Mesenchymal stem cell (in vitro differentiated cells and primary cell): ENCODE measurements at regions not wholly inside any gene's neighbourhood (a gene's known extent, or its start where the extent isn't known, plus 50 kb on each side); places are given as distances from the start of the nearest gene placed in this dataset.

ENCODE experiments used
- DNase-seq: peaks from one replicate; pipeline ENCODE4 v3.0.0-alpha.2; 2013
- H2AFZ ChIP-seq: one replicate; pipeline ENCODE4 v1.6.1; 2013; ENCODE audit warnings: low read depth, mild to moderate bottlenecking, control low read depth, inconsistent platforms, low read length, moderate library complexity
- H2AK5ac ChIP-seq: 2 replicates; pipeline ENCODE4 v1.6.1; 2013; ENCODE audit warnings: low read length, moderate library complexity, mild to moderate bottlenecking, inconsistent platforms; ENCODE audit not compliant: severe bottlenecking
- H2BK120ac ChIP-seq: one replicate; pipeline ENCODE4 v1.6.1; 2013; ENCODE audit warnings: low read depth, mild to moderate bottlenecking, inconsistent platforms, low read length, moderate library complexity
- H2BK12ac ChIP-seq, 2 experiments: one replicate each; pipeline ENCODE4 v1.6.1; 2013; ENCODE audit warnings: inconsistent platforms in 2 of 2, low read length in 2 of 2, mild to moderate bottlenecking in 2 of 2, moderate library complexity in 2 of 2, control low read depth in 1 of 2
- H2BK15ac ChIP-seq: one replicate; pipeline ENCODE4 v1.6.1; 2013; ENCODE audit warnings: mild to moderate bottlenecking, low read depth, inconsistent platforms; ENCODE audit not compliant: poor library complexity, severe bottlenecking
- H2BK5ac ChIP-seq: 2 replicates; pipeline ENCODE4 v1.6.1; 2013; ENCODE audit warnings: low read depth, mild to moderate bottlenecking, low read length, control low read depth, inconsistent platforms; ENCODE audit not compliant: poor library complexity, severe bottlenecking
- H3K14ac ChIP-seq, 2 experiments: one replicate each; pipeline ENCODE4 v1.6.1; 2013; ENCODE audit warnings: inconsistent platforms in 2 of 2, low read length in 2 of 2, control low read depth in 1 of 2, mild to moderate bottlenecking in 1 of 2, moderate library complexity in 1 of 2
- H3K18ac ChIP-seq, 2 experiments: one replicate each; pipeline ENCODE4 v1.6.1; 2013; ENCODE audit warnings: inconsistent platforms in 2 of 2, low read length in 2 of 2, control low read depth in 1 of 2, low read depth in 1 of 2, mild to moderate bottlenecking in 1 of 2
- H3K23ac ChIP-seq, 2 experiments: one replicate each; pipeline ENCODE4 v1.6.1; 2013; ENCODE audit warnings: inconsistent platforms in 2 of 2, low read length in 2 of 2, mild to moderate bottlenecking in 2 of 2, moderate library complexity in 2 of 2, control low read depth in 1 of 2
- H3K27ac ChIP-seq: 2 replicates; pipeline ENCODE4 v1.5.1; 2013; ENCODE audit warnings: mild to moderate bottlenecking, moderate library complexity, low read length, control low read depth, inconsistent platforms; ENCODE audit not compliant: poor library complexity, severe bottlenecking
- H3K27me3 ChIP-seq, 2 experiments: 2 replicates each; pipeline versions ENCODE4 v1.6.1 to v1.7.0; 2013; ENCODE audit warnings: low read length in 2 of 2, mild to moderate bottlenecking in 2 of 2, moderate library complexity in 2 of 2, control low read depth in 1 of 2, inconsistent platforms in 1 of 2; ENCODE audit not compliant: control insufficient read depth in 1 of 2, insufficient read depth in 1 of 2
- H3K36me3 ChIP-seq, 2 experiments: 2 replicates each; pipeline versions ENCODE4 v1.6.1 to v1.7.0; 2013; ENCODE audit warnings: low read length in 2 of 2, control low read depth in 1 of 2, inconsistent platforms in 1 of 2, low read depth in 1 of 2, mild to moderate bottlenecking in 1 of 2; ENCODE audit not compliant: insufficient read depth in 2 of 2, control insufficient read depth in 1 of 2
- H3K4ac ChIP-seq, 2 experiments: one replicate each; pipeline ENCODE4 v1.6.1; 2013; ENCODE audit warnings: inconsistent platforms in 2 of 2, low read length in 2 of 2, mild to moderate bottlenecking in 2 of 2, moderate library complexity in 2 of 2, control low read depth in 1 of 2, low read depth in 1 of 2
- H3K4me1 ChIP-seq: 2 replicates; pipeline ENCODE4 v1.6.1; 2013; ENCODE audit warnings: low read depth, low read length, control low read depth; ENCODE audit not compliant: control insufficient read depth, insufficient read depth
- H3K4me2 ChIP-seq: 2 replicates; pipeline ENCODE4 v1.6.1; 2013; ENCODE audit warnings: low read length, mild to moderate bottlenecking, inconsistent platforms; ENCODE audit not compliant: poor library complexity, severe bottlenecking
- H3K4me3 ChIP-seq, 2 experiments: 2 replicates each; pipeline versions ENCODE4 v1.5.1 to v1.7.0; 2013; ENCODE audit warnings: low read length in 2 of 2, mild to moderate bottlenecking in 2 of 2, control low read depth in 1 of 2, low read depth in 1 of 2; ENCODE audit not compliant: insufficient read depth in 1 of 2
- H3K79me1 ChIP-seq: replicated peaks from 2 replicates; pipeline ENCODE4 v1.6.1; 2013; ENCODE audit warnings: mild to moderate bottlenecking, control low read depth, low read length, inconsistent platforms; ENCODE audit not compliant: poor library complexity, severe bottlenecking
- H3K9ac ChIP-seq: 2 replicates; pipeline ENCODE4 v1.7.0; 2013; ENCODE audit warnings: mild to moderate bottlenecking, low read length, moderate library complexity
- H3K9me3 ChIP-seq: 2 replicates; pipeline ENCODE4 v1.7.0; 2013; ENCODE audit warnings: mild to moderate bottlenecking, low read length; ENCODE audit not compliant: control insufficient read depth
- H4K8ac ChIP-seq: one replicate; pipeline ENCODE4 v1.6.1; 2013; ENCODE audit warnings: inconsistent platforms, mild to moderate bottlenecking, low read length, moderate library complexity
- H4K91ac ChIP-seq: one replicate; pipeline ENCODE4 v1.6.1; 2013; ENCODE audit warnings: mild to moderate bottlenecking, low read length, inconsistent platforms
- WGBS: methylation state at CpG from one replicate; pipeline ENCODE4 v1.1.7; 2013; ENCODE audit warnings: mixed read lengths; 5-methylcytosine and 5-hydroxymethylcytosine counted together

DNA sequence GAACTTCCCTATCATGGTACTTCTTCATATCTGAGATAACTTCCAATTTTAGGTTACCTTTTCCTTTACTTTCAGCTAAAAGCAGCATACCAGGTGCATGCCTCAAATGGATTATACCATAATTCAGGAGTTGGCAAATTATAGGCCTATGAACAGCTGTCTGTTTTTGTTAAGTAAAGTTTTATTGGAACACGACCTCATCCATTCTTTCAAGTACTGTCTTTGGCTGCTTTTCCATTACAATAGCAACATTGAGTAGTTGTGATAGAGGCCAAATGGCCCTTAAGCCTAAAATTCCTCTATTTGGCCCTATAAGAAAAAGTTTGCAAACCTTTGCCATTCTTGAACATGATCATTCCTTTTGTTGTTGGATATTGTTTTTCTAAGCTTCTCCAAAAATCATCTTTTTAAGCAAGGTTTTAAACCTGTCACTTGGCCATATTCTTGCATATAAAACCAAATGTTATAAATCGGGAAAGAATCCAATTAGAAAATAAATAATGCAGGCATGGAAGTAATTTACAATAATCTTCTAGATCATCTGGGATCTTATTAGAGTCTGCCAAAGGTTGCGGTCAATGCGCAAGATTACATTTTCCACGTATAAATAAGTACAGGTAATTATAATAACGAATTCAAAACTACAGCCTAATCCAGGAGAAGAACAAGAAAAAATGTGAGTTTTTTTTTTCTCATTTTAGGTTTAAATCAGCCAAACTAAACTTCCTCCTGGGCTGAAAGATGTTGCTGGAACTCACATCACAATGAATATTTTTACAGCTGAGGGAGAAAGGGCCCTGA lies 226.5 kb upstream of the ANKRD55 start:
- peaks cover 5% of the 10 kb centered on the region for H3K4me1 ChIP-seq
- no peak for DNase-seq
- no peak overlapping the region for H2BK12ac ChIP-seq
- no peaks in the 10 kb centered on the region for H3K9me3 ChIP-seq
- no peak overlapping the region for H3K14ac ChIP-seq
- no peak overlapping the region for H2BK120ac ChIP-seq
- no peak overlapping the region for H2BK5ac ChIP-seq
- no peak overlapping the region for H3K18ac ChIP-seq
- H3K27me3 ChIP-seq, result no peaks in the 10 kb centered on the region
- no peak overlapping the region for H3K4ac ChIP-seq
- no peak overlapping the region for H3K4me2 ChIP-seq
- H3K9ac ChIP-seq, result no peak overlapping the region
- no peaks in the 10 kb centered on the region for H3K79me1 ChIP-seq
- no CpG with 5 or more reads among the region's 6 CpGs for WGBS
- H3K23ac ChIP-seq, result no peak overlapping the region
- H2AFZ ChIP-seq, result no peak overlapping the region
- H4K91ac ChIP-seq, result no peak overlapping the region
- H2AK5ac ChIP-seq, result no peak overlapping the region
- no peak overlapping the region for H4K8ac ChIP-seq
- no peaks in the 10 kb centered on the region for H3K36me3 ChIP-seq
- no peak overlapping the region for H3K27ac ChIP-seq
- no peak overlapping the region for H2BK15ac ChIP-seq
- no peak overlapping the region for H3K4me3 ChIP-seq

DNA sequence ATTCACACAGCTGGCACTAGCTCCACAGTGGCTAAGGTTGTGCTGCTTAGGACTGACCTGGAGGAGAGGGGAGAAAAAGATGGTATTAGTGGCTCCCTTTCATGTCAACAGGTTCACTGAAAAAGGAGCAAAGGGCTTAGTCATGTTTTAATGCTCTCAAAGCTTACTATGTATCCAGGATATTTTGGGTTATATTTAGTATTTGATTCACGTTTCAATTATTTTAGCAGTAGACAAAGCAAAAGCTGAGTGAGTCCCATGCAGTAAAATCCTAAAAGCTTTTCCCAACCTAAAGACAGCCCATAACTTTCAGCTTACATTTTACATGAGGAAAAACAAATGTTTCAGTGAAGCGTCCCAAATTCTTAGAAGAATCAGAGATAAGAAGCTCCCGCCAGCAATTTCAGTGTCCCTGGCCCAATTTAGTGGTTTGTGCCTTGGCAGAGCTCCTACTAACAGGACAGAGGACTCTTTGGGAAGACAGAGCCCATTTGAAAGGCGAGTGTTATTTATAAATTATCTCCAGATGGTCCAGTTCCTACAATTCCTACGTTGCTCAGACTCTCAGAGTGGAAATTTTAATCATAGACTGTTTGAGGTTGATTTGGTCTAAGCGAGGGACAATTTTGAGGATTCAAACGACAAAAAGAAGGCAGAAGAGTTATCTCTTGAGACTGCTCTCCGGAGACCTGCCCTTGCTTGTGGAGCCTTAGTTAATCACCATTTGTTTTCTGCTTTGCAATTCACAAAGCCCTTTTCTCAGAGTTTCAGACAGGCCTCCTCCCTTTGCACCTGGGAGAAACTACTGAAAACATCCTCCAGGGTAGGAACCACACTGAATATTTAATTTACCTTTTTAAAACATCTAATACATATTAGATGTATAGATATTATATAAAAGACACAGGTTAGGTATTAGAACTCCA lies 225.0 kb upstream of the ANKRD55 start:
- H3K27me3 ChIP-seq, result no peaks in the 10 kb centered on the region
- peak overlapping the region; percentile 21 for H2AK5ac ChIP-seq
- no peak overlapping the region for H2BK15ac ChIP-seq
- H3K36me3 ChIP-seq, result no peaks in the 10 kb centered on the region
- no peak overlapping the region for H3K18ac ChIP-seq
- no peak overlapping the region for H2BK5ac ChIP-seq
- H3K9me3 ChIP-seq, result no peaks in the 10 kb centered on the region
- H3K23ac ChIP-seq, result no peak overlapping the region
- peak overlapping the region; percentile 82 for H3K9ac ChIP-seq
- no peaks in the 10 kb centered on the region for H3K79me1 ChIP-seq
- no peak overlapping the region for H3K14ac ChIP-seq
- no peak overlapping the region for H3K4ac ChIP-seq
- peaks cover 5% of the 10 kb centered on the region for H3K4me1 ChIP-seq
- no peak overlapping the region for H2AFZ ChIP-seq
- no peak overlapping the region for H3K4me2 ChIP-seq
- H4K8ac ChIP-seq, result no peak overlapping the region
- H4K91ac ChIP-seq, result no peak overlapping the region
- no peak overlapping the region for H3K4me3 ChIP-seq
- H2BK120ac ChIP-seq, result no peak overlapping the region
- 74% methylated on average over 7 of the region's 8 CpGs for WGBS
- DNase-seq, result no peak
- no peak overlapping the region for H3K27ac ChIP-seq
- H2BK12ac ChIP-seq, result no peak overlapping the region

DNA sequence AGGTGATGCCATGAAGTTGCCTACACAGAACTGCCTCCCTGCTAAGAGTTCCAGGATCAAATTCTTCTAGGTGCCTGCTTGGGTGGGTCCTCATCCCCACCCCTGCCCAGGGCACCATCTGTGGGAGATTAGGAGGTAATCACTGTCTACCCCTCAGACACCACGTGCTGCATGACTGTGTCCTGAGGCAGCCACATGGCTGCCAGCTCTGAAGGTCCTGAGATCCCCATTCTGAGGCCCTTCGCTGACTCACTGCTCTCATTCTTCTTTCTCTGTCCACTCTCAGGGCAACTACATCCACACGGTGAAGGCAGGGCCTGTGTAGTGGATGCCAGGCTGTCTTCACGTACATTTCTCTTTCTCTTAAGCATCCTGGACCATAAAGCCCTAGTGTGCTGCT lies 222.9 kb upstream of the ANKRD55 start:
- H4K8ac ChIP-seq, result no peak overlapping the region
- H3K14ac ChIP-seq, result no peak overlapping the region
- H3K27ac ChIP-seq, result no peak overlapping the region
- no peaks in the 10 kb centered on the region for H3K36me3 ChIP-seq
- H3K4me3 ChIP-seq, result no peak overlapping the region
- WGBS, result 80% methylated on average over 4 of the region's 4 CpGs
- H2AK5ac ChIP-seq, result no peak overlapping the region
- no peak overlapping the region for H2BK5ac ChIP-seq
- H2BK12ac ChIP-seq, result peak overlapping the region in 1 of 2 experiments; percentile 21
- no peaks in the 10 kb centered on the region for H3K79me1 ChIP-seq
- no peaks in the 10 kb centered on the region for H3K9me3 ChIP-seq
- no peaks in the 10 kb centered on the region for H3K27me3 ChIP-seq
- H3K4me2 ChIP-seq, result no peak overlapping the region
- H3K4me1 ChIP-seq, result peaks cover 5% of the 10 kb centered on the region
- H2BK15ac ChIP-seq, result no peak overlapping the region
- peak; percentile 19 for DNase-seq
- no peak overlapping the region for H3K23ac ChIP-seq
- no peak overlapping the region for H3K9ac ChIP-seq
- H2BK120ac ChIP-seq, result no peak overlapping the region
- peak overlapping the region in 1 of 2 experiments; percentile 54 for H3K18ac ChIP-seq
- peak overlapping the region in 1 of 2 experiments; percentile 42 for H3K4ac ChIP-seq
- H2AFZ ChIP-seq, result no peak overlapping the region
- H4K91ac ChIP-seq, result no peak overlapping the region

DNA sequence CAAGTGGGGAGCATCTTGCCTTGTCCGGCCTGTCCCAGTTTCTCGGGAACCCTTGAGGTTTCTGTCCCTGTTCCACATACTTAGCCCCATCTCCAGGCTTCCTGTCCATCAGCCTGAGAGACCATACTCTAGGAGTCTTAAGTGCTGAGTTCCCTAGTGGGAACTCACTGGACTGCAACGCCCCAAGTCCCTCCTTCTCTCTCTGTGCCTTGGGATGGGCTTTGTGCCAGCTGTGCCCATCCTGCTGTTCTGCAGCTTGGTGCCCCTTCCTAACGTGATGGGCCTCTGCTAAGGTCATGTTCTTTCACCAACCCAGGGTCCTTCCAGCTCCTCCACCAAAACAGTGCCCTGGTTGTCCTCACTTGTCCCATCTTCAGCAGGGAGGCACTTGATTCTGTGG lies 222.3 kb upstream of the ANKRD55 start:
- no peak overlapping the region for H3K4ac ChIP-seq
- no peak overlapping the region for H3K18ac ChIP-seq
- no peak overlapping the region for H3K14ac ChIP-seq
- no peaks in the 10 kb centered on the region for H3K9me3 ChIP-seq
- H2BK5ac ChIP-seq, result no peak overlapping the region
- no peaks in the 10 kb centered on the region for H3K79me1 ChIP-seq
- H3K4me3 ChIP-seq, result no peak overlapping the region
- 97% methylated on average over 4 of the region's 4 CpGs for WGBS
- no peaks in the 10 kb centered on the region for H3K27me3 ChIP-seq
- peaks cover 2% of the 10 kb centered on the region for H3K4me1 ChIP-seq
- H3K36me3 ChIP-seq, result no peaks in the 10 kb centered on the region
- DNase-seq, result no peak
- no peak overlapping the region for H4K8ac ChIP-seq
- no peak overlapping the region for H2BK15ac ChIP-seq
- H2AFZ ChIP-seq, result no peak overlapping the region
- H2BK12ac ChIP-seq, result no peak overlapping the region
- no peak overlapping the region for H3K4me2 ChIP-seq
- H4K91ac ChIP-seq, result no peak overlapping the region
- H2BK120ac ChIP-seq, result no peak overlapping the region
- no peak overlapping the region for H2AK5ac ChIP-seq
- no peak overlapping the region for H3K9ac ChIP-seq
- no peak overlapping the region for H3K27ac ChIP-seq
- no peak overlapping the region for H3K23ac ChIP-seq
